NCI-H510A (cell line): ENCODE measurements at regions not wholly inside any gene's neighbourhood (a gene's known extent, or its start where the extent isn't known, plus 50 kb on each side); places are given as distances from the start of the nearest gene placed in this dataset.
"Not testable (repeated sequence)": the region's sequence is repeated elsewhere in the genome, so short reads cannot be mapped to it uniquely, and the experiment has no call there.

Experiments
- DNase-seq: peaks from one replicate; lab custom pipeline; 2025; lab: John Stamatoyannopoulos, UW

- DNase-seq, result no peak
Observed at GRCh38 chr6:167208819-167209576, 51.2 kb upstream of the GPR31 start.

DNA sequence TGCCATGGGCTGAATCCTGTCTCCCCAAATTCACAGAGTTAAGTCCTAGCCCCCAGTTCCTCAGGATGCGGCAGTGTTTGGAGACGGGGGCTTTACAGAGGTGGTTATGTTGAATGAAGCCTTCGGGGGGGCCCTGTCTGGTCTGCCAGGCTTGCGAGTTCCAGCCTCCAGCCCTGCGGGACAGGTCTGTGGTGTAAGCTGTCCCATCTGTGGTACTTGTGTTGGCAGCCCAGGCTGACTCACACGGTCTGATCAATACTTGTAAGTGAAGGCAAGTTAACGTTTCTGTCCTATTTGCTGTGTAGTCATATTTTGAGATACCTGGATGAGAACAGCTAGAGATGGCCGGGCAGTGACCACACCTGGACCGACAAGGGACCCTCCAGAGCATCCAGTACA, 51.8 kb upstream of the GPR31 start:
- no peak for DNase-seq

DNA sequence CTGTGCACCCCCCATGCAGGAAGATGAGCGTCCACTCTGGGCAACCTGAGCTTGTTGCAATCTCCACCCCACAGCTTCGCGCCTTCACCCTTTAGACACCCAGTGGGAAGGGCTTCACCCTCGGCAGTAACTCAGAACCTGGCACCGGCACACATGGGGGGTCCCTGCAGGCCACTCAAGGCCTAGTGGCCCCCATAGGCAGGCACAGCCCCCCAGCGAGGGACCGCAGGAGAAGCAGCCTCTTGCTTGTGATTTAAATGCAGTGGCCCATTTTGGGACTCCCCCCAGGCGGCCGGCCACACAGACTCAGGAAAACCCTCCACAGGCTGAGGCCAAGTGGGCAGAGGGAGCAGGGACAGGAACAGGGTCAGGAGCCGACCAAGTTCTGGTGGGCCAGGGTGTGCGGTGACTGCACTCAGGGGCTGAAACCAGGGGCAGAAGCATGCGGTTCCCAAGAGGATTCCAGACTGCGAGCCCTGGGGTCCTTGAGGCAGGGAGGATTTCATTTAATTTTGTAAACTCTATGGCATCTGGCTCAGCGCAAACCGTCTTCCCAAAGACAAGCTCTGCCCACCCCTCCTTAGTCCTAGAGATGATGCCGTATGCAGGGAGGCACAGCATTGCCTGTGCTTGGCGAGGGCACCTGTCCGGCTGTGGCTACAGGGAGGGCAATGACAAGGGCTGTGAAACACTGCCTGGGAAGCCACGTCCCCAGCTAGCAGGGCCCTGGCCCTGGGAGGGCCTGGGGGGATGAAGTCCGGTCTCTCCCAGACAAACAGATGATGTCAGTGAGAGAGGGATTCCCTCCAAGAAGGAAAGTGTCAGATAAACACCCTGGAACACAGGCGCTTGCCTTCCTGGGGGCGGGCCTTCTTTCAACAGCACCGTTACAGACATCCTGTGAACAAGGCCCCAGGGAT, 52.9 kb upstream of the GPR31 start:
- DNase-seq, result no peak

DNA sequence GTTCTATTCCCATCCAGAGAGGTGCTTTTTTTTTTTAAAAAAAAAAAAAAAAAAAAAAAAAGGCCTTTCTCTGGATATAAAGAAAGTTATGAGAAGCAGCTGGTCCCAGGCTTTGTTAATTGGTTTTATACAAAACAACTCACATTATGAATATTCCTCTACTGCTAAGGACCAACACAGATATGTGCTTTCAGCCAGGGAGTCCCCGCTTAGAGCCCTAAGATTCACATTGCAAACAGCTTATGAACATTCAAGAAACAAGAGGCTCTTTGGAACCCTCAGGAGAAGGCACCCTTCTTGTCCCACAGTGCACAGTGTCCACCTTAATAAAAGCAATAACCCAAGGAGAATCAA, 53.5 kb upstream of the GPR31 start:
- no peak for DNase-seq

DNA sequence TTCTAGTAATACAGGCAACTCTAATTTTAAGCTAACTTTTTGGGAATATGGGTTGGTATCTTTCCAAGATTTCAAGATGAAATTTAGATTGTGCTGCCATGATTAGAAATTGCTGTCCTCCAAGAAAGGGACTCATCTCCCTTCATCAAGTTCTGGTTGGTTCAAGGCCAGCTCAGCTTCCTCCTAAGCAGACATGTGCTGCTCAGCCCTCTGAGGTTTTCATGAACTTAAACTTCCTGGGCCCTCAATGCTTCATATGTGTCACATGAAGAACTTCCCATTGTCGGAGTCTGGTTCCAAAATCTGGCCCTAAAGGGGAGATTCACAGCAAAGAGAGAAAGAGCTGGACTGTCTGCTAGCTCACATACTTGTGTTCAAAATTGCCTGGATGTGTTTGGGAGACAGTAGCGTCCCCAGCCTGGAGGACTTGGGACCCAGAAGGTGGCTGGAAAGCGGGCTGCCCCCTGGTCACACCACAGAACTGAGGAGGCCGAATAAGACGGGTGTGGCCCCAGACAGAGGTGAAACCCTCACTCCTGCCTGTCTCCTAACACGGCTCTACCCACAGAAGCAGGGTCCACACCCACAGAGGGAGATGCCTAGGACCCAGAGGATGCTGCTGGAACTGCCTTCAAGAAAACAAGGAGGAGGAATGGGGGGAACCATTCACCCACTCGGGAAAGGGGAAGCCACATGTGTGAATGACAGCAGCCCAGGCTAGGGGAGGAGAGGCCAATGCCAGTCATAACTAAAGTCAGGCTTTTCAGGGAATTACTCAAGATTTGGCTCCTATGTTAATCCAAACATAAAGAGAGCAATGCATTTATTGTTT, 54.3 kb upstream of the GPR31 start:
- no peak for DNase-seq

GRCh38 chr6:167212713-167213005, 54.9 kb upstream of the GPR31 start:
- DNase-seq, result no peak

GRCh38 chr6:167214206-167214605, 56.4 kb upstream of the GPR31 start:
- DNase-seq, result no peak

DNA sequence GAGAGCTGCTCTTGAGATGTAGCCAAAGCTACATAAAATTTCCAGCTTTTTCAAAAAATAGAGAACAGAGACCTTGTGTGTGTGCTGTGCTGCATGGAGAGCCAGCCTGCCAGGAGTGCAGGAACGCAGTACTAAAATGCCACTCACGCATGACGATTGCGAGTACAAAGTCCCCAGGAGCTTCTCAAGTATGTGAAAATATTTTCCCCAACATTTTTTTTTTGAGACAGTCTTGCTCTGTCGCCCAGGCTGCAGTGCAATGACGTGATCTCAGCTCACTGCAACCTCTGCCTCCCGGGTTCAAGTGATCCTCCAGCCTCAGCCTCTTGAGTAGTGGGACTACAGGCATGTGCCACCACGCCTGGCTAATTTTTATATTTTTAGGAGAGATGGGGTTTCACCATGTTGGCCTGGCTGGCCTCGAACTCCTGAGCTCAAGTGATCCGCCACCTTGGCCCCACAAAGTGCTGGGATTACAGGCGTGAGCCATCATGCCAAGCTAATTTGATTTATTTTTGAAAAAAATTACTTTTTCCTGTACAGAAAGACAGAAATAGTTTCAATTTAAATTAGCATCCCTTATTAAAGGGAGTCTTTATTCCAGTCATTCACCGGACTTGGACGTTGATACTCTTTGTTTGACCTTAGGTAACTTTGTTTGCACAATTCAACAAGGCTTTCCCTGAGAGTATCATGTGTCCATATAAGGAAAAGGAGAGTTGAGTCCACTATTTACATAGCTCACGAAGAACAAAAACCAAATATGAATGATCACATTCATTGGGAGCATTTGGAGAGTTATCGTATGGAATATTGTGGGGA, 57.9 kb upstream of the GPR31 start:
- DNase-seq, result not testable (repeated sequence)

- DNase-seq, result not testable (repeated sequence)
Observed at GRCh38 chr6:167216390-167217050, 58.7 kb upstream of the GPR31 start.

GRCh38 chr6:167217073-167217472, 59.3 kb upstream of the GPR31 start:
- DNase-seq, result not testable (repeated sequence)

- not testable (repeated sequence) for DNase-seq
Observed at GRCh38 chr6:167217951-167218759, 60.4 kb upstream of the GPR31 start.

- DNase-seq, result not testable (repeated sequence)
Observed at GRCh38 chr6:167219079-167219478, 61.3 kb upstream of the GPR31 start.

DNA sequence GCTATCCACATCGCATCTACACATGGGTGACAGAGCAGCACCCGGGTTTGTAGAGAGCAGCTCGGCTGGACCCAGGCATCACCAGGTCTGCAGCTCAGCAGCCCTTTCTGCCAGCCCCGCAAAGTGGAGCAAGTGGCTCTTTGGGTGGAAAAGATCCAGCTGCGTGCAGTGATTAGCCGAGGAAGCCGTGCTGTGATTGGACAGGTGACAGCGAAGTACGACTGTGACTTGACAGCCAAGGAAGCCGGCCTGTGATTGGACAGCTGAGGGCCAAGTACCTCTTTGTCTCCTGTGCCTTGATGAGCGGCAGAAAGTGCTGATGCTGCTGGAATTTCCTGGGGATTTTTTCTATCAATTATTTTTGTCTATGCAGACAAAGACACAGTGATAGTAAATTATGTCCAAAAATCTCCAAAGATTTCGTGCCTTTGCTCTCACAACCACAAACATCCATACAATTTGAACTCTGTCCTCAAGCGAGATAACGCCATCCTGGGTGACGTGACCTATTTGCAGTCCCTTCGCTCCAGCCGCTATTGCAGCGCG, 62.3 kb upstream of the GPR31 start:
- DNase-seq, result no peak

DNA sequence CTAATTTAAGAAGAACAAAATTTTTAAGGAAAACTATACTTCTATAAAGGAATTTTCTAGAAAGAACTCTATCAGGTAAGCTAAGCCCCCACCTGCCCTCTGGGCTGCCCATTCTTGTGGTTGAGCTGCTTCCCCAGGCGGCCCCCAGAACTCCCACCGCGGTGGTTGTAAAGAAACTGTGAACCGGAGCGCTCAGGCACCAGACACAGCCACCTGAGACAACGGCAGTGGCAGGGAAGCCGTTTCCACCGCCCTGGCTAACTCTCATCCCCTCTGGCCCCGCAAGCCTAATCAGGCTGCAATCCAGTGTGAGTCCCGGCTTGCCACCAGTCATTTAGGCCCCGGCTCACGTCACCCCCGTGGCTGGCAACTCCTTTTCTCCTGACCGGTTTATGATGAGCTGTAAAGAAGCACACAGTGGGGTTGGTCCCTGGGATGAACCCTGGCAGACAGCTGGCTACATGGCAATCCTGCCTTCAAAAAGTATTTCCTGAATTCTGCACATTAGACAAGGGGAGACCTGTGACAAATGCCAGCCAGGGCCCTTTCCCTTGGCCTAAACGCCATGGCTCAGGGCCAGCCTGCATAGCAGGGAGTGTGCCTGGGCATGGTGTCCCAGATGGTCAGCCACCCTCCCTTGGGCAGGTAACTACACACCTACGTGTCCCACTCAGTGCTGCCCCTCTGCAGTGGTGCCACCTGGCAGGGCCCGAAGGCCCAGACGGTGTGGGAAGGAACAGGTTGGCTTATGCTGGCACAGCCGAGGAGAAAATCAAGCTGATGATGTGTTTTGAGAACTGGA, 63.8 kb upstream of the GPR31 start:
- no peak for DNase-seq

GRCh38 chr6:167225566-167226382, 65.3 kb upstream of the UNC93A start:
- DNase-seq, result not testable (repeated sequence)

- no peak for DNase-seq
Observed at GRCh38 chr6:167226383-167226685, 64.8 kb upstream of the UNC93A start.

DNA sequence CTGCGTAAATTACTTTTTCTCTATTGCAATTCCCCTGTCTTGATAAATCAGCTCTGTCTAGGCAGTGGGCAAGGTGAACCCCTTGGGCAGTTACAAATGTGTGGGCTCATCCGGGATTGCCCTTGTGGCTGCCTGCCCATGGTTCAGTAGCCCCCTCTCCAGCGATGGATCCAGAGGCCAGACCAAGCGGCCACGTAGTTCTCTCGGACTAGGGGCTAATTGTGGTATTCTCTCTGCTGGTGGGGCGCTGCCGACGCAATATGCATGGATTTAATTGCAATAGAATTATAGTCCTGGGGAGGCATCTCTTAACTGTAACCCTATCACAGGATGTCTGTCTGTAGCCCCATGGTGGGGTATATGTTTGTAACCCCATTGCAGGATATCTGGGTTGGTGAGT, 64.3 kb upstream of the UNC93A start:
- no peak for DNase-seq

DNA sequence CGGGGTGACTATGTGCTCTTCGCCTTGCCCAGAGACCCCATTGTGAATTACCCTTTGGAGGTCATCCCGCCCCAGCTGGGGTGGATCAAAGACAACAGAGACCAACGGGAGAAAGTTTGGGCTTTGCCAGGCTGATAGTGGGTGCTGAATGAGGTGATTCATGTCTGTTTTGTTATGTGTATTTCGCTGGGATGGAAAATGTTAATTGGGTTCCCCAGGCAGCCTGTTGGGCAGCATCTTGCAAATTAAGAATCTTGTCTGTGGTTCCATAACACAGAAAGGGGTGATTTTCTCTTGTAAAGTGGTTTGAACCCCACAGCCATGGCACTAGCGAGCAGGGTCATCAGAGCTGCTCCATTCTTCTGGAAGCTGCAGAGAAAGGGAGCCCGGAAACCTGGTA, 63.1 kb upstream of the UNC93A start:
- DNase-seq, result no peak
